ENCODE measurements at regions not wholly inside any gene's neighbourhood (a gene's known extent, or its start where the extent isn't known, plus 50 kb on each side); places are given as distances from the start of the nearest gene placed in this dataset.
A peak's percentile ranks its signal among the peaks of the same experiment; 100 is the strongest.

- Histone ChIP-seq H3K36me3 (ENCODE audit: control insufficient read depth in 2 of 2, insufficient read depth in 2 of 2, low read length in 1 of 2) (no peaks in the 10 kb centered on the region), H3K27ac (ENCODE audit: low read depth in 1 of 2, low read length in 1 of 2) (no peak overlapping the region), H3K27me3 (ENCODE audit: control insufficient read depth in 2 of 2, insufficient read depth in 1 of 2, low read length in 1 of 2) (peaks cover 0 to 2% of the 10 kb centered on the region in 2 donors), H3K4me3 (ENCODE audit: low read length in 2 of 2) (no peak overlapping the region), H3K4me1 (ENCODE audit: control insufficient read depth in 2 of 2, insufficient read depth in 2 of 2, low read length in 2 of 2) (no peaks in the 10 kb centered on the region), H3K9me3 (ENCODE audit: control insufficient read depth in 2 of 2, insufficient read depth in 1 of 2, low read length in 1 of 2) (no peaks in the 10 kb centered on the region)
- WGBS = 83% methylated on average over 4 of the region's 4 CpGs
- no peak for DNase-seq (ENCODE audit: low read depth in 6 of 9, low spot score in 9 of 9)
Measured at GRCh38 chr3:46119709-46120498, 88.2 kb downstream of the CCR1 start.

- Histone ChIP-seq H3K27ac (ENCODE audit: low read depth in 1 of 2, low read length in 1 of 2) (no peak overlapping the region), H3K27me3 (ENCODE audit: control insufficient read depth in 2 of 2, insufficient read depth in 1 of 2, low read length in 1 of 2) (peaks cover 0 to 2% of the 10 kb centered on the region in 2 donors), H3K4me3 (ENCODE audit: low read length in 2 of 2) (no peak overlapping the region), H3K4me1 (ENCODE audit: control insufficient read depth in 2 of 2, insufficient read depth in 2 of 2, low read length in 2 of 2) (no peaks in the 10 kb centered on the region), H3K9me3 (ENCODE audit: control insufficient read depth in 2 of 2, insufficient read depth in 1 of 2, low read length in 1 of 2) (no peaks in the 10 kb centered on the region), H3K36me3 (ENCODE audit: control insufficient read depth in 2 of 2, insufficient read depth in 2 of 2, low read length in 1 of 2) (no peaks in the 10 kb centered on the region)
- WGBS = 78% methylated on average over 3 of the region's 3 CpGs
- no peak for DNase-seq (ENCODE audit: low read depth in 6 of 9, low spot score in 9 of 9)
Measured at GRCh38 chr3:46119253-46119652, 88.9 kb downstream of the CCR1 start.

- H3K9me3 ChIP-seq (ENCODE audit: control insufficient read depth in 2 of 2, insufficient read depth in 1 of 2, low read length in 1 of 2) = no peaks in the 10 kb centered on the region
Measured at GRCh38 chr3:46116996-46117395, 89.7 kb upstream of the XCR1 start.

GRCh38 chr3:46114323-46114988, 87.2 kb upstream of the XCR1 start:
- no peaks in the 10 kb centered on the region for H3K9me3 ChIP-seq (ENCODE audit: control insufficient read depth in 2 of 2, insufficient read depth in 1 of 2, low read length in 1 of 2)
- H3K4me3 ChIP-seq (ENCODE audit: low read length in 2 of 2) = no peak overlapping the region
- no peak overlapping the region for H3K27ac ChIP-seq (ENCODE audit: low read depth in 1 of 2, low read length in 1 of 2)
- 2% methylated on average over 1 of the region's 1 CpG for WGBS
- H3K4me1 ChIP-seq (ENCODE audit: control insufficient read depth in 2 of 2, insufficient read depth in 2 of 2, low read length in 2 of 2) = peaks cover 8 to 13% of the 10 kb centered on the region in 2 donors
- no peak for DNase-seq (ENCODE audit: low read depth in 6 of 9, low spot score in 9 of 9)
- H3K27me3 ChIP-seq (ENCODE audit: control insufficient read depth in 2 of 2, insufficient read depth in 1 of 2, low read length in 1 of 2) = no peaks in the 10 kb centered on the region
- no peaks in the 10 kb centered on the region for H3K36me3 ChIP-seq (ENCODE audit: control insufficient read depth in 2 of 2, insufficient read depth in 2 of 2, low read length in 1 of 2)

More at GRCh38 chr3:46116996-46117395, 89.7 kb upstream of the XCR1 start:
- H3K27ac ChIP-seq (ENCODE audit: low read depth in 1 of 2, low read length in 1 of 2) = no peak overlapping the region
- no peak overlapping the region for H3K4me3 ChIP-seq (ENCODE audit: low read length in 2 of 2)
- DNase-seq (ENCODE audit: low read depth in 6 of 9, low spot score in 9 of 9) = no peak
- no peaks in the 10 kb centered on the region for H3K4me1 ChIP-seq (ENCODE audit: control insufficient read depth in 2 of 2, insufficient read depth in 2 of 2, low read length in 2 of 2)
- 96% methylated on average over 4 of the region's 4 CpGs for WGBS
- no peaks in the 10 kb centered on the region for H3K36me3 ChIP-seq (ENCODE audit: control insufficient read depth in 2 of 2, insufficient read depth in 2 of 2, low read length in 1 of 2)
- H3K27me3 ChIP-seq (ENCODE audit: control insufficient read depth in 2 of 2, insufficient read depth in 1 of 2, low read length in 1 of 2) = no peaks in the 10 kb centered on the region

GRCh38 chr3:46113608-46114007, 86.3 kb upstream of the XCR1 start:
- peaks cover 15 to 22% of the 10 kb centered on the region in 2 donors for H3K4me1 ChIP-seq (ENCODE audit: control insufficient read depth in 2 of 2, insufficient read depth in 2 of 2, low read length in 2 of 2)
- no peaks in the 10 kb centered on the region for H3K9me3 ChIP-seq (ENCODE audit: control insufficient read depth in 2 of 2, insufficient read depth in 1 of 2, low read length in 1 of 2)
- DNase-seq (ENCODE audit: low read depth in 6 of 9, low spot score in 9 of 9) = no peak
- H3K36me3 ChIP-seq (ENCODE audit: control insufficient read depth in 2 of 2, insufficient read depth in 2 of 2, low read length in 1 of 2) = no peaks in the 10 kb centered on the region
- no peak overlapping the region for H3K27ac ChIP-seq (ENCODE audit: low read depth in 1 of 2, low read length in 1 of 2)
- no peak overlapping the region for H3K4me3 ChIP-seq (ENCODE audit: low read length in 2 of 2)
- 97% methylated on average over 4 of the region's 4 CpGs for whole genome bisulfite sequencing
- no peaks in the 10 kb centered on the region for H3K27me3 ChIP-seq (ENCODE audit: control insufficient read depth in 2 of 2, insufficient read depth in 1 of 2, low read length in 1 of 2)

GRCh38 chr3:46112984-46113383, 85.7 kb upstream of the XCR1 start:
- no peak overlapping the region for H3K27ac ChIP-seq (ENCODE audit: low read depth in 1 of 2, low read length in 1 of 2)
- DNase-seq (ENCODE audit: low read depth in 6 of 9, low spot score in 9 of 9) = no peak
- no peak overlapping the region for H3K4me3 ChIP-seq (ENCODE audit: low read length in 2 of 2)
- no peaks in the 10 kb centered on the region for H3K27me3 ChIP-seq (ENCODE audit: control insufficient read depth in 2 of 2, insufficient read depth in 1 of 2, low read length in 1 of 2)
- H3K36me3 ChIP-seq (ENCODE audit: control insufficient read depth in 2 of 2, insufficient read depth in 2 of 2, low read length in 1 of 2) = no peaks in the 10 kb centered on the region
- peaks cover 21 to 28% of the 10 kb centered on the region in 2 donors for H3K4me1 ChIP-seq (ENCODE audit: control insufficient read depth in 2 of 2, insufficient read depth in 2 of 2, low read length in 2 of 2)
- H3K9me3 ChIP-seq (ENCODE audit: control insufficient read depth in 2 of 2, insufficient read depth in 1 of 2, low read length in 1 of 2) = no peaks in the 10 kb centered on the region
- 64% methylated on average over 3 of the region's 3 CpGs for WGBS

- DNase-seq (ENCODE audit: low read depth in 6 of 9, low spot score in 9 of 9) = no peak
- Histone ChIP-seq H3K9me3 (ENCODE audit: control insufficient read depth in 2 of 2, insufficient read depth in 1 of 2, low read length in 1 of 2) (no peaks in the 10 kb centered on the region), H3K4me3 (ENCODE audit: low read length in 2 of 2) (no peak overlapping the region), H3K27me3 (ENCODE audit: control insufficient read depth in 2 of 2, insufficient read depth in 1 of 2, low read length in 1 of 2) (no peaks in the 10 kb centered on the region), H3K27ac (ENCODE audit: low read depth in 1 of 2, low read length in 1 of 2) (no peak overlapping the region), H3K36me3 (ENCODE audit: control insufficient read depth in 2 of 2, insufficient read depth in 2 of 2, low read length in 1 of 2) (no peaks in the 10 kb centered on the region), H3K4me1 (ENCODE audit: control insufficient read depth in 2 of 2, insufficient read depth in 2 of 2, low read length in 2 of 2) (peaks cover 28 to 35% of the 10 kb centered on the region in 2 donors)
- 96% methylated on average over 3 of the region's 3 CpGs for WGBS
Measured at GRCh38 chr3:46112296-46112695, 85.0 kb upstream of the XCR1 start.

GRCh38 chr3:46110701-46111493, 83.6 kb upstream of the XCR1 start:
- 92% methylated on average over 9 of the region's 9 CpGs for WGBS
- peak in 1 of 9 donors; percentile 37 for DNase-seq (ENCODE audit: low read depth in 6 of 9, low spot score in 9 of 9)
- Histone ChIP-seq H3K4me1 (ENCODE audit: control insufficient read depth in 2 of 2, insufficient read depth in 2 of 2, low read length in 2 of 2) (peaks cover 35 to 46% of the 10 kb centered on the region in 2 donors), H3K27ac (ENCODE audit: low read depth in 1 of 2, low read length in 1 of 2) (peak overlapping the region in 1 of 2 donors; percentile 18), H3K36me3 (ENCODE audit: control insufficient read depth in 2 of 2, insufficient read depth in 2 of 2, low read length in 1 of 2) (no peaks in the 10 kb centered on the region), H3K27me3 (ENCODE audit: control insufficient read depth in 2 of 2, insufficient read depth in 1 of 2, low read length in 1 of 2) (no peaks in the 10 kb centered on the region), H3K4me3 (ENCODE audit: low read length in 2 of 2) (no peak overlapping the region), H3K9me3 (ENCODE audit: control insufficient read depth in 2 of 2, insufficient read depth in 1 of 2, low read length in 1 of 2) (no peaks in the 10 kb centered on the region)

- Histone ChIP-seq H3K27ac (ENCODE audit: low read depth in 1 of 2, low read length in 1 of 2) (peak overlapping the region; percentile 36 to 89), H3K36me3 (ENCODE audit: control insufficient read depth in 2 of 2, insufficient read depth in 2 of 2, low read length in 1 of 2) (no peaks in the 10 kb centered on the region), H3K4me3 (ENCODE audit: low read length in 2 of 2) (no peak overlapping the region), H3K27me3 (ENCODE audit: control insufficient read depth in 2 of 2, insufficient read depth in 1 of 2, low read length in 1 of 2) (peaks cover 0 to 3% of the 10 kb centered on the region in 2 donors), H3K9me3 (ENCODE audit: control insufficient read depth in 2 of 2, insufficient read depth in 1 of 2, low read length in 1 of 2) (no peaks in the 10 kb centered on the region), H3K4me1 (ENCODE audit: control insufficient read depth in 2 of 2, insufficient read depth in 2 of 2, low read length in 2 of 2) (peaks cover 39 to 75% of the 10 kb centered on the region in 2 donors)
- 22% methylated on average over 4 of the region's 4 CpGs for WGBS
- peak in 8 of 9 donors; percentile 63 to 93 (median 84) for DNase-seq (ENCODE audit: low read depth in 6 of 9, low spot score in 9 of 9)
Measured at GRCh38 chr3:46107682-46108081, 80.4 kb upstream of the XCR1 start.

All from thymus (tissue), 11 donors.